Stimulated activated effector memory CD8-positive, alpha-beta T cell treated with anti-CD3 and anti-CD28 coated beads, Interleukin-12 subunit alpha, Interleukin-12 subunit beta, amount 100 ng/mL, for 72 hours (primary cell): ENCODE measurements at regions not wholly inside any gene's neighbourhood (a gene's known extent, or its start where the extent isn't known, plus 50 kb on each side); places are given as distances from the start of the nearest gene placed in this dataset.
A peak's percentile ranks its signal among the peaks of the same experiment; 100 is the strongest.

Experiments
- ATAC-seq: fragments of 150-1000 bp; cut with Tn5 transposase; 2 replicates; pipeline ENCODE4 v1.10.0; 2021
- DNase-seq, 2 donors: peaks; one replicate each; pipeline ENCODE4 v3.0.0; 2021 to 2022; ENCODE audit warnings: low spot score in 2 of 2
- H3K27ac Mint-ChIP-seq: one replicate; pipeline ENCODE4 v1.8.0; 2022; ENCODE audit warnings: mild to moderate bottlenecking, mixed read lengths
- H3K36me3 Mint-ChIP-seq: one replicate; pipeline ENCODE4 v1.8.0; 2022; ENCODE audit warnings: mild to moderate bottlenecking, mixed read lengths
- H3K4me1 Mint-ChIP-seq: one replicate; pipeline ENCODE4 v1.8.0; 2022; ENCODE audit warnings: mixed read lengths
- H3K4me3 Mint-ChIP-seq: one replicate; pipeline ENCODE4 v1.8.0; 2022; ENCODE audit warnings: mild to moderate bottlenecking, mixed read lengths
- H3K9me3 Mint-ChIP-seq: one replicate; pipeline ENCODE4 v1.8.0; 2022; ENCODE audit warnings: mixed read lengths

DNA sequence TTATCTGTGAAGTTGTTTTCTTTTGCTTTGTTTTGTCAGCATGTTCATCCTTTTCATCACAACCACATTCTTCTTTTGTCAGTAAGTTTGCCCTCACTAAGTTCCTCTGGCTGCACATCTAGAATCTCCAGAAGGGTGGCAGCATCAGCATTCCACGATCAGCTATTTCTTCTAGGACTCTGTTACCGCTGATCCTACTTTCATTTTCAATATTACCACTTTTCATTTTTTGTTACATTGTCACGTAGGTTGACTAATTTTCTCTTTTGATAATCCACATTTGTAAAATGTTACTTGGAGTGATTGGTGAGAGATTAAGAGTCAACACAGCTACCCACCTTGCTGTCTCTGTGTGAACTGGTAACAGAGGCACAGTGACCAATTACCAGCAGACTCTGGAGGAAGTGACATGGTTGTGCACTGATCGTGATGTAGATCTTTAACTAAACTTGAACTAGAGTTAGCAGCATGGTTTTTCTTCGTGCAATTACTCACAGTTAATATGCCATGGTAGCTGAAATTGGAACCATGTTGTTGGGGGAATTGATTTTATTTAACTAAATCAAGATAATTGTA, 307.9 kb upstream of the SLC35B3 start:
- ATAC-seq (no peak), DNase-seq (no peak)
- Mint-ChIP-seq H3K27ac (no peak overlapping the region), H3K9me3 (peaks cover 26% of the 10 kb centered on the region), H3K4me1 (peaks cover 8% of the 10 kb centered on the region), H3K36me3 (no peaks in the 10 kb centered on the region), H3K4me3 (peak overlapping the region; percentile 7)

DNA sequence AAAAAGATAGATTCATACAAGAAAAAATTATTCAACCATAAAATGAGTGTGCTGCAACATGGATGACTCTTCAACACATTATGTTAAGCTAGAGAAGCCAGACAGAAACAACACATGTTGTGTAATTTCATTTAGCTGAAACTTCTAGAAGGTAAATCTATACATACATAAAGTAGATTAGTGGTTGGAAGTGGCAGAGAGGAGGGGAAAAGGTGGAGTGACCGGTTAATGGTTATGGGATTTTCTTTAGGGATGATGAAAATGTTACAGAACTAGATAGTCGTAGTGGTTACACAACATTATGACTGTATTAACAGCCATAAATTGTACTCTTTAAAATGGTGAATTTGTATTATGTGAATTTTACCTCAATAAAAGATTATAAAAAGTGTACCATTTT, 304.1 kb upstream of the SLC35B3 start:
- Mint-ChIP-seq H3K4me1 (peaks cover 8% of the 10 kb centered on the region), H3K4me3 (no peak overlapping the region), H3K36me3 (no peaks in the 10 kb centered on the region), H3K9me3 (peaks cover 16% of the 10 kb centered on the region), H3K27ac (no peak overlapping the region)
- DNase-seq (no peak), ATAC-seq (no peak)

DNA sequence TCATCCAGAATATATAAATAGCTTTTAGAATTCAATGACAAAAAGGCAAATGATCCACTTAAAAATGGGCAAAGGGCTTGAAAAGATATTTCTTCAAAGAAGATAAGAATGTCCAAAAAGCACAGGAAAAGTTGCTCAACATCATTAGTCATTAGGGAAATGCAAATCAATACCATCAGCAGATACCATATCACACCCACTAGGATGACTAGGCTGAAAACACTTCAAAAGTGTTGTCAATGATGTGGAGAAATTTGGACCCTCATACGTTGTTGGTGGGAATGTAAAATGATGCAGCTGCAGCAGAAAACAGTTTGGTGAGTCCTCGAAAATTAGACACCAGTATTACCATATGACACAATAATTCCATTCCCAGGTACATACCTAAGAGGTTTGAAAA, 303.6 kb upstream of the SLC35B3 start:
- Mint-ChIP-seq H3K4me3 (no peak overlapping the region), H3K9me3 (peaks cover 15% of the 10 kb centered on the region), H3K36me3 (no peaks in the 10 kb centered on the region), H3K27ac (no peak overlapping the region), H3K4me1 (peaks cover 8% of the 10 kb centered on the region)
- ATAC-seq (no peak), DNase-seq (no peak)

DNA sequence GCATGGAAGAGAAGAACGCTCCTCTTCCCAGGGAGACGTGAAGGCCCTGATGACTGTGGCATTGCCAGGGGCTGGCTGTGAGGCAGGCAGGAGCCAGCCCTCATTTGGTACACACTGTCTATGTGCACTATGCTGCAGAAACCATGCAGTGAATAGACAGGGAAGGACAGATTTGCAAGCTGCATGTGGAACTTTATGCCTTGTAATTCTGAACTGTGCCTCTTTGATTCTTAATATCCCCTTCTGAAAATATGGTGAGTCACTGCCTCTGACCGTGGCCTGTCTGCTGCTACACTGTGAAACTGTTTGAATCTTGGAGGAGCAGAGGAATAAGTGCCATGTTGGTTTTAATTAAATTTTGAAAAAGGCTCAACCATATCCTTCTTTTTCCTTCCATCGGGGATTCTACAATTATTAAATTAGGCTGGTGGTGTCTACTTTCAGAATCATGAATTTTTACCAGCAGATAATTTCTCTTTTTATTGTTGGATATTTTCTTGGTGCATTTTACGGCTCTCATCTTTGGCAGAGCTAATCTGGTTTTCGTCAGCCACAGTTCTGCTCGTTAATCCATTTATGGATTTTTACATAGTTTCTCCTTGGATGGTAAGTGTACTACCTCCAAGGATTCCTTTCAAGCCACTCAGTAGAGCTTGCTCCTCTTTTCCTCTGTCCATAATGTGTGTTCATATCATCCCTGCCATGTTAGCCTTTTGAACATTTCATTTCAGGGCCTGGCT, 301.0 kb upstream of the SLC35B3 start:
- Mint-ChIP-seq H3K4me3 (no peak overlapping the region), H3K4me1 (no peaks in the 10 kb centered on the region), H3K27ac (no peak overlapping the region), H3K9me3 (peaks cover 16% of the 10 kb centered on the region), H3K36me3 (no peaks in the 10 kb centered on the region)
- ATAC-seq (no peak), DNase-seq (no peak)

DNA sequence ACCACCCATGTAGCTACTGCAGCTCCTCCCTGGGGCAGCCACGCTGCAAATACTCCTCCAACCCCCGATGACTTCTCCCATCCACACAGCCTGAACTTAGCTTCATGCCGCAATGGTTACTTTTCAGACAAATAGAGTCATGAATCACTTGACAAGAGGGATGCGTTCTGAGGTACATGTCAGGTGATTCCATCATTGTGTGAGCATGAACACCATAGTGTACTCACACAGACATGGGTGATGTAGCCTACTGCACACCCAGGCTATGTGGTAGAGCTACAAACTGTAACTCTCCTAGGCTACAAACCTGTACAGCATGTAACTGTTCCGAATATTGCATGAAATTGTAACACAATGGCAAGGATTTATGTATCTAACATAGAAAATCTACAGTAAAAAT, 298.5 kb upstream of the SLC35B3 start:
- Mint-ChIP-seq H3K4me3 (no peak overlapping the region), H3K27ac (no peak overlapping the region)

DNA sequence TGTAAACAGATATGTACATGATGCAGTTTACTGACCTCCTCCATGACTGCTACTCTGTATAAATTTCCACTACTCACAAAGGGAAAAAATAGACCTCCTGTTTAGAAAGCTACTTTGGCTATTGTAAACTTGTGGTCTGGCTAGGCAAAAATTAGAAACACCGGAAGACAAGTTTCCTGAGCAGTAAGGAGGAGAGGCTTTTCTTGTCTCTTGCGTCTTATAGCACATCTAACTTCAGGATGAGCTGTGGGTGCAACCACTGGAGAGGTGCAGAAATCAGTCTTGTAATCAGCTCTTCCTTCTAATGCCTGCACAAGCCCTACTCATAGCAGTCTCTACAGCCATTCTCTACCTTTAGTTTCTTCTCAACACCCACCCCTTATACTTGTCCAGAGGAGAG, 296.5 kb upstream of the SLC35B3 start:
- H3K4me1 Mint-ChIP-seq: no peaks in the 10 kb centered on the region
- H3K27ac Mint-ChIP-seq: no peak overlapping the region
- H3K36me3 Mint-ChIP-seq: no peaks in the 10 kb centered on the region
- DNase-seq: no peak
- no peak for ATAC-seq
- H3K9me3 Mint-ChIP-seq: peaks cover 10% of the 10 kb centered on the region
- H3K4me3 Mint-ChIP-seq: no peak overlapping the region

More for the DNA sequence above, 298.5 kb upstream of the SLC35B3 start:
- DNase-seq: no peak
- Mint-ChIP-seq H3K9me3 (peaks cover 14% of the 10 kb centered on the region), H3K4me1 (no peaks in the 10 kb centered on the region), H3K36me3 (no peaks in the 10 kb centered on the region)
- no peak for ATAC-seq

DNA sequence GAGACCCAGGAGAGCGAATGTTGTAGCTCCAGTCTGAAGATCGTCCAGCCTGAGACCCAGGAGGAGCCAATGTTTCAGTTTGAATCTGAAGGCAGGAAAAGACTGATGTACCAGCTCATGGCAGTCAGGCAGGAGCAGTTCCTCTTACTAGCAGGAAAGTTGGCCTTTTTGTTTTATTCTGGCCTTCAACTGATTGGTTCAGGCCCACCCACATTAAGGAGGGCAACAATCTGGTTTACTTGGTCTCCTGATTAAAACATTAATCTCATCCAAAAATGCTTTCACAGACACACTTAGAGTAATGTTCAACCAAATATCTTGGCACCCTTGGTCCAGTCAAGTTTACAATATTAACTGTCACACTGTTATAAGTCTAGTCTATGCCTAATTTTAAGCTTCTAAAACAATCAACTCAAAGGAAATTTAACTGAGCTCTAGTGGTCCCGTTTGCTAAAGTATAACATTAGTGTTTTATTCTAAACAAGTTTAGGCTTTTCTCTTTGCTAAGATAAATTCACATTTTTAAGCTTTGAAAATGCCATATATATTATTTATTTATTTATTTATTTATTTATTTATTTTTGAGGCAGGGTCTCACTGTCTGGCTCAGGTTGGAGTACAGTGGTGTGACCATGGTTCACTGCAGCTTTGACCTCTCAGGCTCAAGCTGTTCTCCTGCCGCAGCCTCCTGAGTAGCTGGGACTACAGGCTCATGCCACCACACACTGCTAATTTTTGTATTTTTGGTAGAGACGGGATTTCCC, 275.5 kb upstream of the SLC35B3 start:
- DNase-seq (no peak), ATAC-seq (no peak)
- no peak overlapping the region for H3K4me3 Mint-ChIP-seq
- peaks cover 10% of the 10 kb centered on the region for H3K9me3 Mint-ChIP-seq
- H3K36me3 Mint-ChIP-seq: no peaks in the 10 kb centered on the region
- H3K4me1 Mint-ChIP-seq: no peaks in the 10 kb centered on the region
- H3K27ac Mint-ChIP-seq: no peak overlapping the region

DNA sequence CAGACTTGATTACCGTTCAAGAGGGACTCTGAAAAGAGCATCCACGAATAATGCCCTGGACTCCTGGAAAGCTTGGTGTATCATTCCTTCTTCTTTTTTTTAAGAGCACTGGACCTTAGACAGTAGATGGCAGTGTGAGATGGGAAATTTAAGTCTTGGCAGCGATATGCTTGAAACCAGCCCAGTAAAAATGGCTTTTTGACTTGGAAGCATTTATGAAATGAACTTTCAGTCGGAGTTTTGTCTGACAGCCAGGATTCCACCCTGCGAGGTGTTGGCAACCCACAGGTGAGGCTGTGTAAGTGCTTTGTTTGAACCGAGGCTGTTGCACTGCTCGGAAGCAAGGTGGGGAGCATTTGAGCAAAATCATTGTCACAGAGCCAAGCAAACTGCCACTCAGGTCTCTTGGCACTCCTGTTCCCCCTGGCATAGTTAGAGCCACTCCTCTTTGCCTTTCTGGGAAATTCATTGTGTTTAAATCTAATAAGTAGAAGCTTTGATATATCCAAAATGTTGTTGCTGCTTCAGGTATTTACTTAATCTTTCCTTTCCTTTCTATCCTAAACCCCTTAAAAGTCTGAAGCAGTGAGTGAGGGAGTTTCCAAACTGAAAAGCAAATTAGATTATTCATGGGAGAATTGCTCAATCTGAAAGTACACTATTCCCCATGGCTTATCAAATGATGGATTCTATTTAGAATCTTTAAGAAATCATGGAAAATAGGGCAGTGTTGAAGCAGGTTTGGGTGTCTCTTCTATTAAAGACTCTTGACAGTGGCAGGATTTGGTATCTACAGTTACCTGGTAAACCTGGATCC, 272.8 kb upstream of the SLC35B3 start:
- no peak for DNase-seq
- H3K36me3 Mint-ChIP-seq: no peaks in the 10 kb centered on the region
- peaks cover 14% of the 10 kb centered on the region for H3K9me3 Mint-ChIP-seq
- no peak overlapping the region for H3K4me3 Mint-ChIP-seq
- no peaks in the 10 kb centered on the region for H3K4me1 Mint-ChIP-seq
- no peak overlapping the region for H3K27ac Mint-ChIP-seq
- no peak for ATAC-seq

DNA sequence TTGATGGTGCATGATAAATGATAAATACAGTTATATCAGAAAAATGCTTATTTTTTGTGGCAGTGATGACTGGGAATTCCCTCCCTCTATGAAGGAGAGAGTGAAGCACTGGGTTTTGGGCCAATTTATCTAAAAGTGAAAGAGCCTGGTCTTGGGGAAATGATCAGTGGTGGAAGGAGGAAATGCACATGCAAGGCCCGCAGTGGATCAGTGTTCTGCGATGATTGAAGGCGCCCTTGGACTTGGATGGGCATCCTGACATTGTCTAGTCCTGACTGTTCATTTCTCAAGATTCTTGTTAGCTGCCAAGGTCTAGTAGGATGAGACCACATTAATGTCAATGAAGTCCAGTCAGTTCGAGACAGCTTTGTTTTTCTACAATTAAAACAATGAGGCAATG, 272.0 kb upstream of the SLC35B3 start:
- no peak for ATAC-seq
- no peaks in the 10 kb centered on the region for H3K36me3 Mint-ChIP-seq
- DNase-seq: no peak
- no peaks in the 10 kb centered on the region for H3K4me1 Mint-ChIP-seq
- no peak overlapping the region for H3K4me3 Mint-ChIP-seq
- H3K27ac Mint-ChIP-seq: no peak overlapping the region
- peaks cover 16% of the 10 kb centered on the region for H3K9me3 Mint-ChIP-seq

DNA sequence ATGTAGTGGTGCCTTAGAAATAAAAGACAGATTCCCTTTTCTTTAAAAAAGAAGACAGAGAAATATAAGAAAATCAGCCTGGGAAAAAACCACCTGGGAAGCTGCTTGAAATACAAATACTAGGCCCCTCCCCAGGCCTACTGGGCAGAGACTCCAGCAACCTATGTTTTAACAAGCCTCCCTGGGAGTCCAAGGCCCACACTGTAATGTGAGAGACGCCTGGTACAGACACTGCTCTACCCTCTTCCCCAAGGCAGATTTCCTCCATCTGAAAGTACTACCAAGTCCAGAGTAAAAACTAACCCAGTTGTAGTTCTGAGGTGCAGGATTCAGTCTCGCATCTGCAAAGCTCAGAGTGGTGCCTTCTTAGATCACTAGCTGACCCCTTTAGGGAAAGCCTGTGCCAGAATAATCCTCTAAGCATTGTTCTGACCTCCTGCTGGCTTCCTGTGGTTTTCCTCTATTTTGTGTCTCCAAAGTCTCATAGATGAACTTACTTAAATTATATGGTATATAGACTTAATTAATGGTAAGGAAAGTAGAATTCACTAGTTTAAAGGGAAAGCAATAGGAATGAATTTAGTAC, 270.2 kb upstream of the SLC35B3 start:
- no peak overlapping the region for H3K4me3 Mint-ChIP-seq
- no peak for DNase-seq
- ATAC-seq: no peak
- peaks cover 25% of the 10 kb centered on the region for H3K9me3 Mint-ChIP-seq
- no peaks in the 10 kb centered on the region for H3K36me3 Mint-ChIP-seq
- H3K4me1 Mint-ChIP-seq: no peaks in the 10 kb centered on the region
- no peak overlapping the region for H3K27ac Mint-ChIP-seq

DNA sequence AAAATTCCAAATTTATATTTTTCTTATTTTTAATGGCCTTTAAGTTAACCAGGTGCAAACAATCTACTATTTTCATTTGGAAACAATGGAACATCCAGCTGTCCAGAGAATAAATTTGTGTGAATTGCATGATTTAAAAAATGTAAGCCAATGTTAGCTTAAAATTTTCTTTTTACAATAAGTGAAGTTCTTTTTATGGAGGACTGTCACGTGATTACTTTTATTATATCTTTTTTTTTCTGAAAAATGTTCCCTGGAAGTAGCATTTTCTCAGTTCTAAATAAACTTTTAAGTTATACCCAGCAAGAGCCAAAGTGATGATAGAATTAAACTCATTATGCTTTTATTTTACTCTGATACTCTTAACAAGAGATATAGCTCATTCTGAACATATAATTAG, 267.7 kb upstream of the SLC35B3 start:
- Mint-ChIP-seq H3K36me3 (no peaks in the 10 kb centered on the region), H3K9me3 (peaks cover 24% of the 10 kb centered on the region), H3K4me1 (no peaks in the 10 kb centered on the region), H3K4me3 (no peak overlapping the region), H3K27ac (no peak overlapping the region)
- DNase-seq: no peak
- no peak for ATAC-seq

DNA sequence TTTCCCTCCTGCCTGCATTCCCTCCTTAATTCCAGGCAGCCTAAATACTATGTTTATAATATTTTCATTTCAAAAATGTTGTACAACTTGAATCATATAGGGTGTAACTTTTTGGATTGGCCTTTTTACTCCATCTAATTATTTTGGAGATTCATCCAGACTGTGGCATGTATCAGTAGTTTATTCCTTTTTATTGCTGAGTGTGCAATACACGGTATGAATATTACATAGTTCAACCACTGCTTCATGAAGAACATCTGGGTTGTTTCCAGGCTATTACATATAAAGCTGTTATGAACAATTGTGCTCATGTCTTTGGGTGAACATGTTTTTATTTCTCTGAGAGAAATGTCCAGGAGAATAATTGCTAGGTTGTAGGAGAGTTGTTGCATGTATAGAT, 253.5 kb upstream of the SLC35B3 start:
- no peak for DNase-seq
- H3K9me3 Mint-ChIP-seq: peaks cover 22% of the 10 kb centered on the region
- no peak overlapping the region for H3K27ac Mint-ChIP-seq
- no peaks in the 10 kb centered on the region for H3K36me3 Mint-ChIP-seq
- H3K4me1 Mint-ChIP-seq: no peaks in the 10 kb centered on the region
- no peak overlapping the region for H3K4me3 Mint-ChIP-seq
- no peak for ATAC-seq

DNA sequence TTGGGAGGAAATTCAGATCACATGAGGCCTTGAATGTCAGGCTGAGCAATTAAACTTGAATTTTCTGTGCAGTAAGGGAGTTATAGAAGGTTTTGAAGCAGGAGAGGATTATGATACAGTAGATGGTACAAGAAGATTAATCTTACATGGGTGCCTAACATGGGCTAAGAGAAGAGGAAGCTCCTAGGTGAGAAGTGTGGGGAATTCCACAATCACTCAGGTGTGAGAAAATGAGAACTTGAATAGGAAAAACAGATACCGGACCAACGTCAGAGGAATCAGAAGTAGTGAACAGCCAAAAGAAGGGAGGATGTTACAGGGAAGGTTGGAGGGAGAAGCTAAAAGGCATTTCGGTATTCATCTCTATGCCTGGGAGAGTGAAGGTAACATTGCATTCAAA, 250.7 kb upstream of the SLC35B3 start:
- Mint-ChIP-seq H3K36me3 (no peaks in the 10 kb centered on the region), H3K9me3 (peaks cover 24% of the 10 kb centered on the region)

DNA sequence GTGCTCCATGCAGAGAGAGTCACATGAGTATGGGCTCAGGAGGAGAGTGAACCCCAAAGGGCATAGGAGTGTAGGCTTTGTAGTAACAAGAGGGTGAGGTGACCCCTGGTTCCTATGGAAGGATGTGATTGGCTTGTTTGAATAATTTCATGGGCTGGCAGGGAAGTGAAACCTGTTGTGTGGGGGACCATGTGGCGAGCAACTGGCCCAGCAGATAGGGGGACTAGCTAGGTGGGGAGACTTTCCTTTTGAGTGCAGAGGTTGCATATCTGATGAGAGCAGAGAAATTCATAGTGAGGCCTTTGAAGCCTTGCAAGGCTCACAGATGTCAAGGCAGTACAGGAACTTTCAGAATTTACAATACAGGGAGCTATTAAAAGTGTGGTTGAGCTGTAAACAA, 247.9 kb upstream of the SLC35B3 start:
- no peak for ATAC-seq
- Mint-ChIP-seq H3K4me1 (no peaks in the 10 kb centered on the region), H3K4me3 (no peak overlapping the region), H3K9me3 (peaks cover 26% of the 10 kb centered on the region), H3K36me3 (no peaks in the 10 kb centered on the region), H3K27ac (no peak overlapping the region)
- DNase-seq: no peak

More for the DNA sequence above, 250.7 kb upstream of the SLC35B3 start:
- Mint-ChIP-seq H3K4me3 (no peak overlapping the region), H3K4me1 (no peaks in the 10 kb centered on the region), H3K27ac (no peak overlapping the region)
- ATAC-seq: no peak
- DNase-seq: no peak

DNA sequence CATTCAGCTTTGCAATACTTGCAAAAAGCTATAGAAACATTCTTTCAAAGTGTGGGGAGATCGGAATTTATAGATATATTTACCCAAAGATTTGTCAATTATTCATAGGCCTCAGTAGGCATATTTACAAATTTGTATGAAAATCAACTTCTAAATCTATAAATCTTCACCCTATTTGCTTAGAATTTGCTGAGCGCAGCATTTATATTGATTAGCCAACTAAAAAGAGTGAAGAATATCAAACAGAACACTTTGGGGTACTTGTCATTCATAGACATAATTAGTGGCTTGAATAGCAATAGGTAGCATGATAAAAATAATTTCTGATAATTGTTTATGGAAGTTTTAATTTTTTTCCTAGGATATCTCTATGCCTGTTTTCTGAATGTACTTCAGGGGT, 244.5 kb upstream of the SLC35B3 start:
- Mint-ChIP-seq H3K27ac (no peak overlapping the region), H3K4me3 (no peak overlapping the region), H3K4me1 (no peaks in the 10 kb centered on the region), H3K36me3 (no peaks in the 10 kb centered on the region), H3K9me3 (peaks cover 21% of the 10 kb centered on the region)
- ATAC-seq: no peak
- DNase-seq: no peak
